T-helper 2 cell treated with Interferon-gamma antibody and Interleukin-4, amounts not matched to agents 5 μg/mL and 100 μg/mL, for 36 hours (primary cell): ENCODE measurements at regions not wholly inside any gene's neighbourhood (a gene's known extent, or its start where the extent isn't known, plus 50 kb on each side); places are given as distances from the start of the nearest gene placed in this dataset.
"Not testable (repeated sequence)": the region's sequence is repeated elsewhere in the genome, so short reads cannot be mapped to it uniquely, and the experiment has no call there.

ENCODE experiments used
- DNase-seq: peaks from one replicate; pipeline ENCODE4 v3.0.0; 2021; ENCODE audit warnings: low spot score
- H3K27ac Mint-ChIP-seq: one replicate; pipeline ENCODE4 v1.8.0; 2021; ENCODE audit warnings: mild to moderate bottlenecking, mixed read lengths
- H3K27me3 Mint-ChIP-seq: one replicate; pipeline ENCODE4 v1.8.0; 2021; ENCODE audit warnings: low read depth, mixed read lengths
- H3K36me3 Mint-ChIP-seq: one replicate; pipeline ENCODE4 v1.8.0; 2021; ENCODE audit warnings: low read depth, mixed read lengths
- H3K4me1 Mint-ChIP-seq: one replicate; pipeline ENCODE4 v1.8.0; 2021; ENCODE audit warnings: low read depth, mixed read lengths
- H3K4me3 Mint-ChIP-seq: one replicate; pipeline ENCODE4 v1.8.0; 2022; ENCODE audit warnings: mild to moderate bottlenecking, moderate library complexity, mixed read lengths
- H3K9me3 Mint-ChIP-seq: one replicate; pipeline ENCODE4 v1.8.0; 2021; ENCODE audit warnings: mixed read lengths

- Mint-ChIP-seq H3K4me3 (no peak overlapping the region), H3K27me3 (no peaks in the 10 kb centered on the region), H3K4me1 (no peaks in the 10 kb centered on the region), H3K36me3 (no peaks in the 10 kb centered on the region), H3K27ac (no peak overlapping the region), H3K9me3 (peaks cover 16% of the 10 kb centered on the region)
- DNase-seq = no peak
Observed at GRCh38 chr9:102832814-102833213, 162.3 kb upstream of the CYLC2 start.

GRCh38 chr9:102796244-102796643 is 198.9 kb upstream of the CYLC2 start:
- no peak overlapping the region for H3K27ac Mint-ChIP-seq
- H3K4me3 Mint-ChIP-seq = no peak overlapping the region
- H3K4me1 Mint-ChIP-seq = no peaks in the 10 kb centered on the region
- H3K36me3 Mint-ChIP-seq = no peaks in the 10 kb centered on the region
- H3K27me3 Mint-ChIP-seq = no peaks in the 10 kb centered on the region
- DNase-seq = no peak
- peaks cover 10% of the 10 kb centered on the region for H3K9me3 Mint-ChIP-seq

GRCh38 chr9:102795532-102795931 is 199.6 kb upstream of the CYLC2 start:
- Mint-ChIP-seq H3K4me1 (no peaks in the 10 kb centered on the region), H3K27me3 (no peaks in the 10 kb centered on the region), H3K27ac (no peak overlapping the region), H3K36me3 (no peaks in the 10 kb centered on the region), H3K9me3 (peaks cover 10% of the 10 kb centered on the region), H3K4me3 (no peak overlapping the region)
- DNase-seq = no peak

GRCh38 chr9:102779356-102779755 is 215.8 kb upstream of the CYLC2 start:
- no peak for DNase-seq
- H3K4me1 Mint-ChIP-seq = no peaks in the 10 kb centered on the region

GRCh38 chr9:102778746-102779145 is 216.4 kb upstream of the CYLC2 start:
- H3K27me3 Mint-ChIP-seq = no peaks in the 10 kb centered on the region
- no peaks in the 10 kb centered on the region for H3K4me1 Mint-ChIP-seq
- H3K4me3 Mint-ChIP-seq = no peak overlapping the region
- H3K36me3 Mint-ChIP-seq = no peaks in the 10 kb centered on the region
- no peak for DNase-seq
- H3K9me3 Mint-ChIP-seq = peaks cover 12% of the 10 kb centered on the region
- H3K27ac Mint-ChIP-seq = no peak overlapping the region

More at GRCh38 chr9:102779356-102779755, 215.8 kb upstream of the CYLC2 start:
- H3K9me3 Mint-ChIP-seq = peaks cover 14% of the 10 kb centered on the region
- no peaks in the 10 kb centered on the region for H3K36me3 Mint-ChIP-seq
- no peak overlapping the region for H3K4me3 Mint-ChIP-seq
- no peaks in the 10 kb centered on the region for H3K27me3 Mint-ChIP-seq
- H3K27ac Mint-ChIP-seq = no peak overlapping the region

- Mint-ChIP-seq H3K9me3 (peaks cover 12% of the 10 kb centered on the region), H3K4me3 (no peak overlapping the region), H3K36me3 (no peaks in the 10 kb centered on the region), H3K27ac (no peak overlapping the region), H3K4me1 (no peaks in the 10 kb centered on the region), H3K27me3 (no peaks in the 10 kb centered on the region)
- DNase-seq = no peak
Observed at GRCh38 chr9:102770704-102771103, 224.4 kb upstream of the CYLC2 start.

- no peak overlapping the region for H3K27ac Mint-ChIP-seq
- no peaks in the 10 kb centered on the region for H3K27me3 Mint-ChIP-seq
- H3K9me3 Mint-ChIP-seq = peaks cover 19% of the 10 kb centered on the region
- DNase-seq = no peak
- no peaks in the 10 kb centered on the region for H3K4me1 Mint-ChIP-seq
- no peak overlapping the region for H3K4me3 Mint-ChIP-seq
- H3K36me3 Mint-ChIP-seq = no peaks in the 10 kb centered on the region
Observed at GRCh38 chr9:102769307-102769706, 225.8 kb upstream of the CYLC2 start.

GRCh38 chr9:102768002-102768401 is 227.1 kb upstream of the CYLC2 start:
- Mint-ChIP-seq H3K4me1 (no peaks in the 10 kb centered on the region), H3K4me3 (no peak overlapping the region), H3K36me3 (no peaks in the 10 kb centered on the region), H3K27ac (no peak overlapping the region), H3K27me3 (no peaks in the 10 kb centered on the region), H3K9me3 (peaks cover 20% of the 10 kb centered on the region)
- DNase-seq = no peak

GRCh38 chr9:102767076-102767475 is 228.1 kb upstream of the CYLC2 start:
- no peaks in the 10 kb centered on the region for H3K4me1 Mint-ChIP-seq
- H3K9me3 Mint-ChIP-seq = peaks cover 20% of the 10 kb centered on the region
- no peaks in the 10 kb centered on the region for H3K36me3 Mint-ChIP-seq
- no peak overlapping the region for H3K27ac Mint-ChIP-seq
- no peak overlapping the region for H3K4me3 Mint-ChIP-seq
- H3K27me3 Mint-ChIP-seq = no peaks in the 10 kb centered on the region
- no peak for DNase-seq

GRCh38 chr9:102740578-102740977 is 254.6 kb upstream of the CYLC2 start:
- H3K36me3 Mint-ChIP-seq = no peaks in the 10 kb centered on the region
- H3K4me3 Mint-ChIP-seq = no peak overlapping the region
- H3K27me3 Mint-ChIP-seq = no peaks in the 10 kb centered on the region
- H3K9me3 Mint-ChIP-seq = peaks cover 44% of the 10 kb centered on the region
- H3K4me1 Mint-ChIP-seq = no peaks in the 10 kb centered on the region
- no peak overlapping the region for H3K27ac Mint-ChIP-seq
- no peak for DNase-seq

GRCh38 chr9:102728946-102729345 is 266.2 kb upstream of the CYLC2 start:
- DNase-seq = no peak
- Mint-ChIP-seq H3K27me3 (no peaks in the 10 kb centered on the region), H3K27ac (no peak overlapping the region), H3K9me3 (peaks cover 33% of the 10 kb centered on the region), H3K36me3 (no peaks in the 10 kb centered on the region), H3K4me1 (no peaks in the 10 kb centered on the region), H3K4me3 (no peak overlapping the region)

GRCh38 chr9:102714184-102714583 is 280.9 kb upstream of the CYLC2 start:
- H3K27me3 Mint-ChIP-seq = no peaks in the 10 kb centered on the region

GRCh38 chr9:102712910-102713309 is 282.2 kb upstream of the CYLC2 start:
- DNase-seq, H3K27me3 Mint-ChIP-seq, H3K27ac Mint-ChIP-seq, H3K4me3 Mint-ChIP-seq, H3K4me1 Mint-ChIP-seq, H3K36me3 Mint-ChIP-seq: not testable (repeated sequence)
- peaks cover 31% of the 10 kb centered on the region for H3K9me3 Mint-ChIP-seq

More at GRCh38 chr9:102714184-102714583, 280.9 kb upstream of the CYLC2 start:
- Mint-ChIP-seq H3K4me3 (no peak overlapping the region), H3K36me3 (no peaks in the 10 kb centered on the region), H3K27ac (no peak overlapping the region), H3K4me1 (no peaks in the 10 kb centered on the region), H3K9me3 (peaks cover 44% of the 10 kb centered on the region)
- DNase-seq = no peak

- DNase-seq = no peak
- Mint-ChIP-seq H3K4me3 (no peak overlapping the region), H3K9me3 (peaks cover 14% of the 10 kb centered on the region), H3K27ac (no peak overlapping the region), H3K36me3 (no peaks in the 10 kb centered on the region), H3K27me3 (no peaks in the 10 kb centered on the region), H3K4me1 (no peaks in the 10 kb centered on the region)
Observed at GRCh38 chr9:102700936-102701335, 294.2 kb upstream of the CYLC2 start.

- Mint-ChIP-seq H3K9me3 (peaks cover 15% of the 10 kb centered on the region), H3K27ac (no peak overlapping the region), H3K4me1 (no peaks in the 10 kb centered on the region), H3K27me3 (no peaks in the 10 kb centered on the region), H3K36me3 (no peaks in the 10 kb centered on the region), H3K4me3 (no peak overlapping the region)
- DNase-seq = no peak
Observed at GRCh38 chr9:102669220-102669619, 325.9 kb upstream of the CYLC2 start.
